Prostate gland (tissue), 2 donors: ENCODE measurements at regions not wholly inside any gene's neighbourhood (a gene's known extent, or its start where the extent isn't known, plus 50 kb on each side); places are given as distances from the start of the nearest gene placed in this dataset.

ENCODE experiments used
- DNase-seq: peaks from one replicate; pipeline ENCODE4 v3.0.0-alpha.2; 2019; ENCODE audit warnings: low spot score
- H3K27ac ChIP-seq, 2 donors: fragments of 200-600 bp; sonication (generic); 2 replicates each; pipeline ENCODE4 v1.5.1; 2017 to 2019
- H3K27me3 ChIP-seq: fragments of 200-600 bp; sonication (generic); replicated peaks from 2 replicates; pipeline ENCODE4 v1.5.1; 2019; ENCODE audit not compliant: insufficient read depth
- H3K36me3 ChIP-seq, 2 donors: fragments of 200-600 bp; sonication (generic); 1 replicate in 1 of 2; 2 replicates in 1 of 2; pipeline versions ENCODE4 v1.5.1 to v1.8.1; 2017 to 2019
- H3K4me1 ChIP-seq: fragments of 200-600 bp; sonication (generic); replicated peaks from 2 replicates; pipeline ENCODE4 v1.5.1; 2019
- H3K4me3 ChIP-seq, 2 donors: fragments of 200-600 bp; sonication (generic); 2 replicates each; pipeline ENCODE4 v1.5.1; 2017 to 2019
- H3K9me3 ChIP-seq: fragments of 200-600 bp; sonication (generic); 2 replicates; pipeline ENCODE4 v1.5.1; 2017
- POLR2A ChIP-seq: fragments of 450-650 bp; IDR thresholded peaks from one replicate; pipeline ENCODE4 v1.6.1; 2016; ENCODE audit warnings: antibody characterized with exemption, mild to moderate bottlenecking
- POLR2AphosphoS5 ChIP-seq: sonication (generic); formaldehyde crosslinking; IDR thresholded peaks from one replicate; pipeline ENCODE4 v1.6.1; 2017; ENCODE audit warnings: antibody characterized with exemption
- WGBS: methylation state at CpG from one replicate; pipeline ENCODE4 v1.1.5; 2018; 5-methylcytosine and 5-hydroxymethylcytosine counted together
- intact Hi-C: fragments of 100-400 bp; cut with DNase I; formaldehyde crosslinking; loops from one replicate; pipeline ENCODE4 v1.14.2; 2022
- TF ChIP-seq, protein P1 (sequence below), 4 experiments: fragments of 200-600 bp in 2 of 4; fragments of 450-650 bp in 2 of 4; sonication (generic) in 2 of 4; IDR thresholded peaks; 1 replicate in 3 of 4; 2 replicates in 1 of 4; pipeline ENCODE4 v1.5.1; 2016 to 2019; ENCODE audit warnings: antibody characterized with exemption in 4 of 4, mild to moderate bottlenecking in 2 of 4, moderate library complexity in 2 of 4

DNA sequence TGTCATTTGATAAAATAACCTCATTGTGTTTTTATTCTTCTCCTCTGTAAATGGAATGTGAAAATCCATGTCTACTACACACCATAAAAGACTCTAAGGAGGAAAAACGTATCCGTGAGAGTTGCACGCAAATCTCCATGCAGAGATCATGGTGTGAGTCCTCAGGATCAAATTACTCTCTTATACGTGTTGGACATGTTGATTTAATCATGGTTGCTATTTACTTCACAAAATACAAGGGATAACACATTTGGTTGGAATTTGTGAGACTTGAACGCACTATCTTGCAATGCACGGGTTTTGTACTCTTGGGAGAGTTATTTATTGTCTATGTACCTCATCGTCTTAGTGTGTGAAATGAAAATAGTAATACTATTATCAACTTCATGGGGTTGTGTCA is 128.0 kb upstream of the RASSF8 start:
- WGBS, result 67% methylated on average over 7 of the region's 7 CpGs
- DNase-seq, result no peak
- Histone ChIP-seq H3K4me1 (no peaks in the 10 kb centered on the region), H3K27ac (no peak overlapping the region), H3K9me3 (no peaks in the 10 kb centered on the region), H3K27me3 (no peaks in the 10 kb centered on the region), H3K4me3 (no peak overlapping the region), H3K36me3 (no peaks in the 10 kb centered on the region)
- TF ChIP-seq POLR2AphosphoS5 (no peak), POLR2A (no peak)
- TF ChIP-seq, protein P1, sequence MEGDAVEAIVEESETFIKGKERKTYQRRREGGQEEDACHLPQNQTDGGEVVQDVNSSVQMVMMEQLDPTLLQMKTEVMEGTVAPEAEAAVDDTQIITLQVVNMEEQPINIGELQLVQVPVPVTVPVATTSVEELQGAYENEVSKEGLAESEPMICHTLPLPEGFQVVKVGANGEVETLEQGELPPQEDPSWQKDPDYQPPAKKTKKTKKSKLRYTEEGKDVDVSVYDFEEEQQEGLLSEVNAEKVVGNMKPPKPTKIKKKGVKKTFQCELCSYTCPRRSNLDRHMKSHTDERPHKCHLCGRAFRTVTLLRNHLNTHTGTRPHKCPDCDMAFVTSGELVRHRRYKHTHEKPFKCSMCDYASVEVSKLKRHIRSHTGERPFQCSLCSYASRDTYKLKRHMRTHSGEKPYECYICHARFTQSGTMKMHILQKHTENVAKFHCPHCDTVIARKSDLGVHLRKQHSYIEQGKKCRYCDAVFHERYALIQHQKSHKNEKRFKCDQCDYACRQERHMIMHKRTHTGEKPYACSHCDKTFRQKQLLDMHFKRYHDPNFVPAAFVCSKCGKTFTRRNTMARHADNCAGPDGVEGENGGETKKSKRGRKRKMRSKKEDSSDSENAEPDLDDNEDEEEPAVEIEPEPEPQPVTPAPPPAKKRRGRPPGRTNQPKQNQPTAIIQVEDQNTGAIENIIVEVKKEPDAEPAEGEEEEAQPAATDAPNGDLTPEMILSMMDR (IDR thresholded peaks at IDR 0.05), result no peak
- intact Hi-C loops, result no loop called here

DNA sequence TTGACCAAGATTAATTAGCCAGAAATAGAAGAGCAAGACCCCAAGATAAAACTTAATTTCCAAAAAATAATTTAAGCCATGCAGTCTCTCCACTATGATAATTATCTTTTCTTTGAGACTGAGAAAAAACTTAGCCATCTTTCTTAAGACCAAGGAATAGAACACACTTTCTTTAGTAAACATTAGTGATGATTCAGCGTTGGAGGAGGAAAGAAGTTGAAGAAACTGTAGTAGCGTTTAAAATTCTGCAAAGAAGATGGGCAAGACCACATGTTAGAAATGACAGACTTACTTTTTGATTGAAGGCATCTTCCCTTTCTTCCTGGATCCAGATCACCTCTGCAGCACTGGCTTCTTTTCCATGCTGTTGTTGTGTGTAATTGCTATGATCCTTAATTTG is 124.8 kb upstream of the RASSF8 start:
- Histone ChIP-seq H3K9me3 (no peaks in the 10 kb centered on the region), H3K4me1 (no peaks in the 10 kb centered on the region), H3K4me3 (no peak overlapping the region), H3K36me3 (no peaks in the 10 kb centered on the region), H3K27me3 (no peaks in the 10 kb centered on the region), H3K27ac (no peak overlapping the region)
- DNase-seq, result no peak
- WGBS, result 94% methylated on average over 2 of the region's 2 CpGs
- TF ChIP-seq POLR2AphosphoS5, result no peak
- intact Hi-C loops, result no loop called here

DNA sequence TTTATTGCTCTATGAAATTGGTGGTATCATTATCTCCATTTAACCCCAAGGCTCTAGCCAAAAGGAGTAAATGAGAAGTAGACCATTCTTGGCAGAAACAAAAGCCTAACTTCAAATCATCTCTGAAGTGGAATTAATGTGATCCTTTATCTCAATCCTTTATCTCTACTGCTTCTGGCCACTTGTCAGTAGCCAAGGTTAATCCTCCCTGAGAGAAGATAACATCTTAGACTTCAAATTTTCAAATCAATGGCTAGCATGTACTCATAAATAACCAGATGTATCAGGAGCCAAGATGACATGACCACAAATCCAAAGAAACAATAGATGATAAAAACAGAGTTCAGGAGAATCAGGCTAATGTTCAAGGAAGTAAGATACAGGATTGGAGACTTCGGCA is 123.1 kb upstream of the RASSF8 start:
- no peak overlapping the region for H3K27ac ChIP-seq
- no peak overlapping the region for H3K4me3 ChIP-seq
- no peaks in the 10 kb centered on the region for H3K27me3 ChIP-seq
- no peaks in the 10 kb centered on the region for H3K36me3 ChIP-seq
- H3K4me1 ChIP-seq, result no peaks in the 10 kb centered on the region
- TF ChIP-seq, protein P1 (IDR thresholded peaks at IDR 0.05), result no peak
- TF ChIP-seq POLR2AphosphoS5 (no peak), POLR2A (no peak)
- intact Hi-C loops, result no loop called here
- WGBS, result 31% methylated on average over 1 of the region's 1 CpG
- H3K9me3 ChIP-seq, result no peaks in the 10 kb centered on the region
- DNase-seq, result no peak

DNA sequence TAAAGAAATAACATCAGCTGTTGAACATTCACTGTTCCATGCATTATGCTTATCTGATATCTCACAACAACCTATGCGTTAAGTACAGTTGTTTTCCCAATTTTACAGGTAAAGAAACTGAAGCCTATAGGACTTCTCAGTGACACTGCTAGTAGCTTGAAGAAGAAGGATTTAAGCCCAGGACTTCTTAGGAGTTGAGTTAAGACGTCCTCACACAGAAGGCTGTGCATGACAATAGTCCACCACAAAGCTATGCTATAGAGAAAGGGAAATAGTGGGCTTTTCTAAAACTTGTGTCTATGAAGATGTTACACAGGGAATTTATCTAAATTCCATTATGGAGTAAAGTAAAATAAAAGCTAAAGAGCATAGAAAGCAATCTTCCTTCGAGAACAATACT is 120.5 kb upstream of the RASSF8 start:
- no peaks in the 10 kb centered on the region for H3K36me3 ChIP-seq
- H3K27ac ChIP-seq, result no peak overlapping the region
- no peaks in the 10 kb centered on the region for H3K9me3 ChIP-seq
- intact Hi-C loops, result no loop called here
- TF ChIP-seq POLR2A (no peak), POLR2AphosphoS5 (no peak)
- TF ChIP-seq, protein P1 (IDR thresholded peaks at IDR 0.05), result no peak
- no peak for DNase-seq
- H3K27me3 ChIP-seq, result no peaks in the 10 kb centered on the region
- H3K4me1 ChIP-seq, result no peaks in the 10 kb centered on the region
- WGBS, result 92% methylated on average over 3 of the region's 3 CpGs
- no peak overlapping the region for H3K4me3 ChIP-seq

DNA sequence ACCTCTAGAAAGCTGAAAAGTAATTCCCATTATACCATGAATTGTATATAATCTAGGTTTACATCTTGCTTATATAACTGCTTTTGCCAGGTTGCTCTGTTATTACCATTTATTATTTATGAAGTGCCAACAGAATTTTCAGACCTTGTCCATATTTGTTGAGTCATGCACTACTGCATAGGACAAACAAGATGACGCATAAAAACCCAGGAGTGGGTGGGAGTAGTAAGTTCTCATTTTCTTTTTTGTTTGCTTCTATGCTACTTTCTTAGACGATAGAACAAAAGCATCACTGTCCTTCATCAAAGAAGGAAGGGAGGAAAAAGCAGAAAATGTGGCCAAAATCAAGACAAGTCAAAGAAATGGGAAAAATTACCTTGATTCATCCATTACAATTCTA is 119.0 kb upstream of the RASSF8 start:
- DNase-seq, result no peak
- WGBS, result 38% methylated on average over 2 of the region's 2 CpGs
- no peaks in the 10 kb centered on the region for H3K9me3 ChIP-seq
- no peaks in the 10 kb centered on the region for H3K36me3 ChIP-seq
- H3K27ac ChIP-seq, result no peak overlapping the region
- H3K4me1 ChIP-seq, result no peaks in the 10 kb centered on the region
- intact Hi-C loops, result no loop called here
- TF ChIP-seq POLR2A, result no peak
- TF ChIP-seq, protein P1 (IDR thresholded peaks at IDR 0.05), result no peak
- no peak overlapping the region for H3K4me3 ChIP-seq
- H3K27me3 ChIP-seq, result no peaks in the 10 kb centered on the region
